ENCODE measurements at regions not wholly inside any gene's neighbourhood (a gene's known extent, or its start where the extent isn't known, plus 50 kb on each side); places are given as distances from the start of the nearest gene placed in this dataset.

- Histone ChIP-seq H3K4me3 (no peak overlapping the region), H3K9me3 (no peaks in the 10 kb centered on the region), H3K27ac (no peak overlapping the region), H3K36me3 (no peaks in the 10 kb centered on the region), H3K27me3 (no peaks in the 10 kb centered on the region), H3K4me1 (no peaks in the 10 kb centered on the region)
- DNase-seq (no peak), ATAC-seq (no peak), FAIRE-seq (no peak)
- WGBS, 2 donors = 76 to 82% methylated on average over 8 of the region's 8 CpGs
- intact Hi-C loops (cut with DNase I) = no loop called here
- no peak for TF ChIP-seq CTCF (IDR thresholded peaks at IDR 0.05)
These were observed 80.5 kb downstream of the MIS18A start for GRCh38 chr21:32198384-32198783.

GRCh38 chr21:32197896-32198295 is 81.0 kb downstream of the MIS18A start:
- DNase-seq (no peak), ATAC-seq (no peak), FAIRE-seq (no peak)
- Histone ChIP-seq H3K27me3 (no peaks in the 10 kb centered on the region), H3K9me3 (no peaks in the 10 kb centered on the region), H3K4me3 (no peak overlapping the region), H3K4me1 (no peaks in the 10 kb centered on the region), H3K27ac (no peak overlapping the region), H3K36me3 (no peaks in the 10 kb centered on the region)
- TF ChIP-seq CTCF (IDR thresholded peaks at IDR 0.05) = no peak
- 41 to 43% methylated on average over 2 of the region's 2 CpGs for WGBS, 2 donors
- intact Hi-C loops (cut with DNase I) = no loop called here

GRCh38 chr21:32196001-32196400 is 82.8 kb downstream of the MIS18A start:
- FAIRE-seq = no peak
- 59 to 75% methylated on average over 4 of the region's 4 CpGs for whole genome bisulfite sequencing, 2 donors
- ATAC-seq = no peak
- no peaks in the 10 kb centered on the region for H3K9me3 ChIP-seq
- no peaks in the 10 kb centered on the region for H3K36me3 ChIP-seq
- H3K4me3 ChIP-seq = no peak overlapping the region
- no peak for TF ChIP-seq CTCF (IDR thresholded peaks at IDR 0.05)
- no peak overlapping the region for H3K27ac ChIP-seq
- no peaks in the 10 kb centered on the region for H3K4me1 ChIP-seq
- intact Hi-C loops (cut with DNase I) = no loop called here
- no peaks in the 10 kb centered on the region for H3K27me3 ChIP-seq
- DNase-seq = no peak

DNA sequence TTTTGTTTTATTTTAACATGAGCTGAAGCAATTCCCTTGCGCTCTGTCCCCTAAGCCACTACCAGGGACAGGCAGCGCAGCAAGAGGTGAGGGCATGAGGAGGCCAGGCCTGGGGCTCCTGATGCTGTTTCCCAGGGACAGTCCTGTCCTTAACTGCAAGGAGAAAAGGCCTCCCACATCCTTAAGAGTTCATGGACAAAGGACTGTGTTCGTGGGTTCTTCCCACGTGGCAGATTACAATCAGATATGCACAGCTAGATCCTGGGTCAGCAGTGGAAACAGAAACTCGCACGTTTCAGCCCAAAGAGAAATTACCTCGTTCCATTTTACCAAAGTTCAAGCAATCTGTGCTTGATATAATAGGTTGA is 85.8 kb downstream of the MIS18A start:
- no peak overlapping the region for H3K4me3 ChIP-seq
- no peaks in the 10 kb centered on the region for H3K4me1 ChIP-seq
- no peak overlapping the region for H3K27ac ChIP-seq
- WGBS, 2 donors = 65 to 67% methylated on average over 7 of the region's 7 CpGs
- FAIRE-seq (no peak), DNase-seq (no peak), ATAC-seq (no peak)
- no peaks in the 10 kb centered on the region for H3K36me3 ChIP-seq
- no peak for TF ChIP-seq CTCF (IDR thresholded peaks at IDR 0.05)
- H3K27me3 ChIP-seq = no peaks in the 10 kb centered on the region
- no peaks in the 10 kb centered on the region for H3K9me3 ChIP-seq
- intact Hi-C loops (cut with DNase I) = no loop called here

DNA sequence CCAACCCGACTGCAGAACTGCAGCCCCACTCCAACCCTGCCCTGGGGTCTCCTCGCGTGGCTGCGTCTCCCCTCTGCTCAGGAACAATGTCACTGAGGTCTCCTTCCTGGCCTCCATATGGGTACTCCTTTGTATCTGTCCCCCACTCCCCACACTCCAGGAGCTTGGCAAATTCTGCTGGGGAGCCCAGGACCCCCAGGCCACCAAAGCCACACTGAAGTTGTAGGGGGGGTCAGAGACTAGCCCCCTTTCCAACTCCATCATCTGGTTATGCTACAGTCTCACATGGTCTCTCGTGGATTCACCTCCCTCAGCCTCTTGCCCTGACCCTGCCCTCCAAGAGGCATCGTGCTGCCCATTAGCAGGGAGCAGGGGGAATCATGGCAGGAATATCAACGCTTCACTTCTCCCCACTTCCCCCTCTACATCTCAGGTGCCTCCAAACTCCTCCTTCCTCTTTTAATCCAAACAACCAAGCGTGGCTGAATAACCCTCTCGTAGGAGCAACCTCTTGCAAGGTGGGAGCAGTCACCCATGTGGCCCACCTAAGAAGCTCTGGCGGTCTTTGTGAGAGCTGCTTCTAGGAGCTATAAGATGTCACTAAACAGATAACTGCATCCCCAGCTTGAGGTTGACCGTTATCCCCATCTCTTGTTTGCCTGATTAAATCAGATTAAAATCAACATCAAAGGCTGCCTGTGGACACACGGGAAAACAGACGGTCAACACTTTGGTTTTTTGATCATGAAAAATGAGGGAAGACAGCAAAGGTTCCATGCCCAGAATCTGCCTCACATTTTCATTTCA is 86.4 kb downstream of the MIS18A start:
- TF ChIP-seq CTCF (IDR thresholded peaks at IDR 0.05) = no peak
- FAIRE-seq = no peak
- WGBS, 2 donors = 62 to 70% methylated on average over 13 of the region's 13 CpGs
- H3K9me3 ChIP-seq = no peaks in the 10 kb centered on the region
- no peak for ATAC-seq
- intact Hi-C loops (cut with DNase I) = no loop called here
- H3K36me3 ChIP-seq = no peaks in the 10 kb centered on the region
- H3K27ac ChIP-seq = no peak overlapping the region
- no peak for DNase-seq
- H3K4me3 ChIP-seq = no peak overlapping the region
- H3K27me3 ChIP-seq = no peaks in the 10 kb centered on the region
- H3K4me1 ChIP-seq = no peaks in the 10 kb centered on the region

All from pancreas (tissue), 10 donors.